RPMI7951 (cell line): ENCODE measurements at regions not wholly inside any gene's neighbourhood (a gene's known extent, or its start where the extent isn't known, plus 50 kb on each side); places are given as distances from the start of the nearest gene placed in this dataset.
A peak's percentile ranks its signal among the peaks of the same experiment; 100 is the strongest.

Experiments used
- DNase-seq: peaks from one replicate; pipeline ENCODE4 v3.0.0-alpha.2; 2012; ENCODE audit warnings: low read depth

- DNase-seq: no peak
Observed at GRCh38 chr4:85260064-85260463, 214.9 kb upstream of the ARHGAP24 start.

GRCh38 chr4:85265234-85265633 is 209.7 kb upstream of the ARHGAP24 start:
- DNase-seq: no peak

GRCh38 chr4:85268188-85268587 is 206.8 kb upstream of the ARHGAP24 start:
- DNase-seq: no peak

GRCh38 chr4:85268961-85269360 is 206.0 kb upstream of the ARHGAP24 start:
- DNase-seq: no peak

GRCh38 chr4:85274955-85275354 is 200.0 kb upstream of the ARHGAP24 start:
- no peak for DNase-seq

DNA sequence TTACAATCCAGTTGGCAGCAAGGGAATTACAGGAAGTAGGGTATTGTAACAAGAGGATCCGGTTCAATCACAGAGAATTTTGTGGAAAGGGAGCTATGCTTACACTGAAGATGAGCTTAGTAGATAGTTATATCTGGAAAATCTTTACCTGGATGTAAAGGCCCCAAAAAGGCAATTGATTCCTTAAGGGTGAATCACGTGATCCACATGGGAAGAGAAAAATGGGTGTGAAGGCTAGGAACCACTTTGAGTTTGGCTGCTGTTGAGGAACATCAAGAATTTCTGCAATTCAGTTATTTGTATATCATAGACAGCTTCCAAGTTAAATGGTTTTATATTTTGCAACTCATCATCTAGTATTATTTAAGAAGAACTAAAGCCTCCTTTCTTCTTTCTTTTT is 194.0 kb upstream of the ARHGAP24 start:
- DNase-seq: no peak

DNA sequence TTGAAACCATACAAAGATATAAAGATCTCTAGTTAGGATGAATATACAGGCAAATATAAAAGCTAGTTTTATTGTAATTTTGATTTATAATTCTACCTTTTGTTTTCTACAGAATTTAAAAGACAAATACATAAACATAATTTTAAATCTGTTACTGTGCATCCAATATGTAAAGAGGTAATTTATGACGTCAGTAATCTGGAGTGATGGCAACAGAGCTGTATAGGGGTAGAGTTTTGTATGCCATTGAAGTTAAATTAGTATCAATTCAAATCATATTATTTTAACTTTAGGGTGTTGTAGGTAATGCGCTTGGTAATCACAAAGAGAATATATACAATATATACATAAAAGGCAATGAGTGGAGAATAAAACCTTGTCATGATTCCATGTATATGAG is 183.7 kb upstream of the ARHGAP24 start:
- DNase-seq: no peak

GRCh38 chr4:85298037-85298436 is 176.9 kb upstream of the ARHGAP24 start:
- no peak for DNase-seq

DNA sequence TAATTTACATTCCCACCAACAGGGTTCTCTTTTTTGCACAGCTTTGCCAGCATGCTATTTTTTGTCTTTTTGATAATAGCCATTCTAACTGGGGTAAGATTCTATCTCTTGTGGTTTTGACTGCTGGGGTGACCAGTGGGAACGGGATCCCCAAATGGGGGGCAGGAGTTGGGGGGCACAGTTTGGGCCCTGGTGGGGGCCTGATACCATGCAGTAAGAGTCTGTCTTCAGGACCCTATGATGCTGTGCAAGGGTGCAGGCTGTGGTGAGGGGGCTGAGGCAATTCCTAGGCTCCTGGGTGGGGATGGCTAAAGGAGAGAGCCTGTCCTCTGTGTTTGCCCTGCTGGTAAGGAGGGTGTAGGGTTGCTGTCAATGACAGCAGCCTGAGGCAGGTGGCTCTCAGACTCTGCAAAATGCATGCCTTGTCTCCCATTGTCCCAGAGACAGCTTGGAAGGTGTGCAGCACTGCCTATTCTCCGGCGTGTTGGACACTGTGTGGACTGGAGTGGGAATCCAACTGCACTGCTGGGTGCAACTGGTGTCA is 172.7 kb upstream of the ARHGAP24 start:
- no peak for DNase-seq

DNA sequence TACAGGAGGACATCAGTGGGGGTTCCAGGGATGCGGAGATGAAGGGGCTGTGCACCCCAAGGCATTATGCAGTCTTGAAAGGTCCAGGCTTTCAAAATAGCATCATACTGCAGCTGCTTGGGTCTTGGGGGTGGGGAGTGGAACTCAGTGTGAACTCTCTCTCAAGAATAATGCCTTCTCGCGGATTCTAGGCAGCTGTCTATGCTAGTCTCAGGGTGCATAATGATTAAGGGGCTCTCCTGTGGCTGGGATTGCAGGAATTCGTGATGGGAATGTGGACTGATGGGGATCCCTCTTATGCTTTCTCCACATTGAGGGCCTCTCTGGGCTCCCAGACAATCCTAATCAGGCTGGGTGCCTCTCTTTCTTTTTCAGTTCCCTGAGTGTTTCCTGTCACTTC is 172.2 kb upstream of the ARHGAP24 start:
- no peak for DNase-seq

GRCh38 chr4:85318415-85318814 is 156.5 kb upstream of the ARHGAP24 start:
- no peak for DNase-seq

GRCh38 chr4:85358831-85359230 is 116.1 kb upstream of the ARHGAP24 start:
- DNase-seq: no peak

DNA sequence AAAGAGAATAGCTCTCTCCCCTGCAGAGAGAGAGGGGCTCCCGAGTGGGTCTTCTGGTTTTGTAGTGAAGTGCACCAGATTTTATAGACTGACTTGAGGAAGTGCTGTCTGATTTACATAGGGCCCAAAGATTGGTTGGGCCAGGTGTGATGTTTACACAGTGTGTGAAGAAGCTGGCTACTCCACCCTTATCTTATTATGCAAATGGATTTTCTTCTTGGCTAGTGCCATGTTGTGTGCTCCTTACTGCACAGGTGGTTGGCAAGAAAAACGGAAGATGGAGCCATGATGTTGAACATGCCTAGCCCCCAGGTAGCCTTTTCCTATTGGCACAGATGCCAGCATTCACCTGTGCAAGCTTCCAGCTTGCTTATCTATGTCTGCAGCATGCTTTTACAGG is 112.4 kb upstream of the ARHGAP24 start:
- DNase-seq: no peak

DNA sequence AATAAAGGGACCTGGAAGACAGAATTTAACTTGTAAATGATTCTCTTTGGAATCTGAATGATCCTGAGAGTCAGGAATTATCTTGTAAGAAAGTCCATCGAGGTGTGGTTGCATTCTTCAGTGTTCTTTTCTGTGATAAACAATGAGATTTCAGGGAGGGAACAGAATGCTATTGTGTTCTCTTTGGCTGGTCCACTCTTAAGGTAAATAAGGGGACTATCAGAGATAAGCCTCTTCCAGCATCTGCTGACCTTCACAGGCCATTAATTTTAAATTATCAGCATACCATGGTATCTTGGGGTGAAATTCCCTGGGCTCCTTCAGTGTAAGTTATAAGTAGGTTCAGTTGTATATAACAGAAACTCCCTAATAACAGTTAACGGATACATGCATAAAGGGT is 107.1 kb upstream of the ARHGAP24 start:
- no peak for DNase-seq

DNA sequence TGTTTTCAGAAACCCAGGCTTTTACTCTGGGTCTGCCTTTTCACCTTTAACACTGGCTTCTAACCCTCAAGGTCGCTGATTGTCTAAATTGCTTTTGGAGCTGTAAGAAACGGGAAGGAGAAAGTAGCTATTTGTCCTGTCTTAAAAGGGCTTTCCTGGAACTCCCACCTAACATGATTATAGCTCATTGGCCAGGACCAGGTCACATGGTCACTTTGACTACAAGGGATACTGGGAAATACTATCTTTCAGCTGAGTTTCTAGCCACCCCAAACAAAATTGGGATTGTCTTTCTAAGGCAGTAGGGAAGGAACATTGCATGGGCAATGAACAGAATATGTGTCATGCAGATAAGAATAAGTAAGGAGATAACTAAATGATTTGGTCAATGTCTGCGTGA is 106.7 kb upstream of the ARHGAP24 start:
- DNase-seq: no peak

- no peak for DNase-seq
Observed at GRCh38 chr4:85368932-85369331, 106.0 kb upstream of the ARHGAP24 start.

DNA sequence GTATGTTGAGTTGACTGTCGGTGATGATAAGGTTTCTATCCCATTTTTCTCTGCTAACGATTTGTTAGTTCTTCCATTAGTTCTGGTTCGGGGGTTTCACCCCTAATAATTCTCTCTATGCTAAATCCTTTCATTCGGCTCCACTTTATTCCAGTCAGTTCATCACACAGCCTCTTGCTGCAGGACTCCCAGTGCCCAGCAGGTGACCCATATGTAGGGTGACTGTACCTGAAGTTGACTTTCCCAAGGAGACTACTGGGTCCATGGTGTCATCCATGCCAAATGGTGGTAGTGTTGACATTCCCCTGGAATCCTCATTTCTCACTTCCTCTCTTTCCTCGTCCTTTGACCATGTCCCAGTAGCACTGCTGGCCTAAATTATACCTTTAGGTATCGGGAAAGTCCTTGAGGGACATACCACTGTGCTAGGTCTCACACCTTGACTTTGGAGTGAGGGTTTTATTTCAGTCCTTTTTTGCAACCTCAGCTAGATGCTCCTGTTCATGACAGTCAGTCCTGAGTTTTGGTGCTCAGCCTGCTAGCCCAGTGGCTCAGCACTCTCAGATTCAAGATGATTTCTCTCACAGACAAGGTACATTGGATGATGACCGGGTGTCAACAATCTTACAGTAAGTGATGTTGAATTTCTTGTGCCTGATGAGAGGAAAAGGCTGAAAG is 105.1 kb upstream of the ARHGAP24 start:
- no peak for DNase-seq

- DNase-seq: peak; percentile 57
Observed at GRCh38 chr4:85370400-85371032, 104.4 kb upstream of the ARHGAP24 start.

- DNase-seq: no peak
Observed at GRCh38 chr4:85372966-85373365, 102.0 kb upstream of the ARHGAP24 start.

- no peak for DNase-seq
Observed at GRCh38 chr4:85376285-85376684, 98.7 kb upstream of the ARHGAP24 start.

DNA sequence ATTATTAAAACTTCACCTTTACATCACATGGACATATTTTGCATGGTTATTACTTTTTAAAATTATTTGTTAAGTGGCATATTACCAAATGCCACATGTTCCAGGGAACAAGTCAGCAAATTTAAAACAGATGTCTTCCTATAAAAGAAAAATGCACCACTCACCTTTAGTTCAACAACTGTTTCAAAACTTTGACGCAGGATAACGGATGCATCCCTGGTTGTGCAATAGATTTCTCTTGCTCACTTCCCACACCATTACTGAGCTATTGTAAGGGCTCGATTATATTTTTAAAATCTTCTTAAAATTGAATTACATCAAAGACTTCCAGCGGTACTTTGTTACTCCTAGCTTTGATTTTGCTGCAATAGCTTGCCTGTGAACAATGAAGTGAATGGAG is 93.0 kb upstream of the ARHGAP24 start:
- no peak for DNase-seq

GRCh38 chr4:85391071-85391470 is 83.9 kb upstream of the ARHGAP24 start:
- no peak for DNase-seq

DNA sequence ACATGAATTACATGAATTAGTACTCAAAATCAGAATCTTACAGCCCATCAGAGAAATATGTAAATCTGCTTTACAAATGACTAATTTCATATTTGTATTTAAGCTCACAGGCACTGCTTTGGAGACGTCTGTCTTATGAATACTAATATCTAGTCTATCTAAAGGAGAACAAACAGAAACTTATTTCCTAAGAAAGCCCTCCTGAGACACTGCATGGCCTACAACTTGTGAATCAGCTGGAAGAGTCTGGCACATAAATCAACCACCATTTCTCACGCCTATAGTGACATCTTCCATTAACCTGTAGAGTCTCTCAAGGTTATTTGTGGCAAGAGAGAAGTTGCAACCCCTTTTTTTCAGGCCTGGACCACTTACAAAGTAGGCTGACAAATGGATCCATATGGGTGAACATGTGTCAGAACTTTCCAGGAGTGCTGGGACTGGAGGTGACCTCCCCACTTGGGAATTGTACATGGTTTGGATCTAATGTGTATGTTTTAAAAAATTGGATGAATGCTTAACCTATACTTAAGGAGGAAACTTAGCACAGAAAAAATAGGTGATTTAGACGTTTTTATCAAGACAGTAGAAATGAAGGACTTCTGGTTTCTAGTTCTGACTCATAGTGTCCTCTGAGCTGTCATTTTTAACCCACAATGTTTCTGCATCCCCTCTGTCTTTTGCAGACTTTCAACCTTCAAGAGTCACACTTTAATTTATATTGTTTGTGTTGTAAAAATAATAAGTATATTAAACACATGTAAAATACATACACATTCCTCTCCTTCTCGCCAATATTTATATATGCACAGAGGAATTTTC is 83.2 kb upstream of the ARHGAP24 start:
- DNase-seq: no peak
